ENCODE measurements at regions not wholly inside any gene's neighbourhood (a gene's known extent, or its start where the extent isn't known, plus 50 kb on each side); places are given as distances from the start of the nearest gene placed in this dataset.

DNA sequence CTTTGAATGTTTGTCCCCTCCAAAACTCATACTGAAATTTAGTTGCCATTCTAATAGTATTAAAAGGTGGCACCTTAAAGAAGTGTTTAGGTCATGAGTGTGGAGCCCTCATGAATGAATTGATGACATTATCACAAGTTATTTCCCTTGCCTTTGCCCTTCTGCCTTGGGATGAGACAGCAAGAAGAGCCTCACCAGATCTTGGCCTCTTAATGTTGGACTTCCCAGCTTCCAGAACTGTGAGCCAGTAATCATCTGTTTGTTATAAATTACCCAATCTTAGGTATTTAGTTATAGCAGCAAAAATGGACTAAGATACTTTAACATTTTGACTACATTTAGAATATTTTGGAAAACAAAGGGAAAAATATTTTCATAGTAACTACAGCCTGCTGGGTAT lies 371.0 kb downstream of the JRKL start:
- Histone ChIP-seq H3K27me3 (no peaks in the 10 kb centered on the region), H3K36me3 (no peaks in the 10 kb centered on the region), H3K9me3 (no peaks in the 10 kb centered on the region), H3K27ac (no peak overlapping the region), H3K4me3 (no peak overlapping the region), H3K4me1 (ENCODE audit: insufficient read depth) (no peaks in the 10 kb centered on the region)
- intact Hi-C loops (cut with DNase I), result no loop called here
- TF ChIP-seq, protein P1, sequence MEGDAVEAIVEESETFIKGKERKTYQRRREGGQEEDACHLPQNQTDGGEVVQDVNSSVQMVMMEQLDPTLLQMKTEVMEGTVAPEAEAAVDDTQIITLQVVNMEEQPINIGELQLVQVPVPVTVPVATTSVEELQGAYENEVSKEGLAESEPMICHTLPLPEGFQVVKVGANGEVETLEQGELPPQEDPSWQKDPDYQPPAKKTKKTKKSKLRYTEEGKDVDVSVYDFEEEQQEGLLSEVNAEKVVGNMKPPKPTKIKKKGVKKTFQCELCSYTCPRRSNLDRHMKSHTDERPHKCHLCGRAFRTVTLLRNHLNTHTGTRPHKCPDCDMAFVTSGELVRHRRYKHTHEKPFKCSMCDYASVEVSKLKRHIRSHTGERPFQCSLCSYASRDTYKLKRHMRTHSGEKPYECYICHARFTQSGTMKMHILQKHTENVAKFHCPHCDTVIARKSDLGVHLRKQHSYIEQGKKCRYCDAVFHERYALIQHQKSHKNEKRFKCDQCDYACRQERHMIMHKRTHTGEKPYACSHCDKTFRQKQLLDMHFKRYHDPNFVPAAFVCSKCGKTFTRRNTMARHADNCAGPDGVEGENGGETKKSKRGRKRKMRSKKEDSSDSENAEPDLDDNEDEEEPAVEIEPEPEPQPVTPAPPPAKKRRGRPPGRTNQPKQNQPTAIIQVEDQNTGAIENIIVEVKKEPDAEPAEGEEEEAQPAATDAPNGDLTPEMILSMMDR (IDR thresholded peaks at IDR 0.05), result no peak
- TF ChIP-seq POLR2A (IDR thresholded peaks at IDR 0.05) (no peak), EP300 (IDR thresholded peaks at IDR 0.05) (no peak)
- no peak for DNase-seq

DNA sequence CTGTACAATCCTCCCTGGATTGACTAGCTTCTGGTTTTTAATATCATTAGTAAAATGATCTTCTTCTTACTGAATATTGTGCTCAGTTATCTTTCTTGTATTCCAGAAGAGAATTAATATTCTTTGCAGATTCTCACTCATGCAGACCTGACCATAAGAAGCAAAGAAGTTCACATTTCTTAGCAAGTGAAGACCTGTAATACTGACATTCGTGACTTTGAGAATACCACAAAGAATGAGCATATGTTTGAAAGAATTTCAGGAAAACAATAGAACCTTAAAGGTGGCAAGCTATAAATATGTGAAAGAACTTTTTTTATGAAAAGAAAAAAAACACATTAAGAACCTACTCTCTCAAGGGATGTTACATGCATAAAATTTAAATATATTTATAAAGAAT lies 371.6 kb downstream of the JRKL start:
- no peak for DNase-seq
- Histone ChIP-seq H3K9me3 (no peaks in the 10 kb centered on the region), H3K36me3 (no peaks in the 10 kb centered on the region), H3K4me3 (no peak overlapping the region), H3K27ac (no peak overlapping the region), H3K4me1 (ENCODE audit: insufficient read depth) (no peaks in the 10 kb centered on the region), H3K27me3 (no peaks in the 10 kb centered on the region)
- intact Hi-C loops (cut with DNase I), result no loop called here
- 73 to 92% (median 76%) methylated on average over 1 of the region's 1 CpG for WGBS, 3 donors
- no peak for TF ChIP-seq EP300 (IDR thresholded peaks at IDR 0.05)
- TF ChIP-seq, protein P1 (IDR thresholded peaks at IDR 0.05), result no peak
- no peak for TF ChIP-seq POLR2A (IDR thresholded peaks at IDR 0.05)

DNA sequence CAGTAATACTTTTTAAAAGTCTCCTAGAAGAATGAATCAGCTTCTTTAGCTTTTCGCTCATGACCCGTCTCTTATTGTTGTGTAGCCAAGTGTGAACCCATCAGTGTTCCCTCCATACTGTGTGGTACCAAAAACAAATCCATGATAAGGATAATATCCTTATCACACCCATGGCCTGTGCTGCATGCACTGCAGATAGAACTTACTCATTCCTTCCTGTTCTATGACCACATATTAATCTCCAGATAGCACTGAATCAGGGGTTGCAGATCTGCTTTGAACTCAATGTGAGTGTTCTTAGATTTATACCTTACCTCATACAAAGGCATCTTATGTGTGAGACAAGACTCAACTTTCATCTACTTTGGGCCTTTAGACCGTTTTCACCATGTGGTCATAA lies 373.4 kb downstream of the JRKL start:
- TF ChIP-seq POLR2A (IDR thresholded peaks at IDR 0.05), result no peak
- TF ChIP-seq, protein P1 (IDR thresholded peaks at IDR 0.05), result no peak
- TF ChIP-seq EP300 (IDR thresholded peaks at IDR 0.05), result no peak
- Histone ChIP-seq H3K4me3 (no peak overlapping the region), H3K36me3 (no peaks in the 10 kb centered on the region), H3K9me3 (no peaks in the 10 kb centered on the region), H3K27ac (no peak overlapping the region), H3K27me3 (no peaks in the 10 kb centered on the region), H3K4me1 (ENCODE audit: insufficient read depth) (no peaks in the 10 kb centered on the region)
- DNase-seq, result no peak
- intact Hi-C loops (cut with DNase I), result no loop called here
- 86 to 91% (median 87%) methylated on average over 3 of the region's 3 CpGs for WGBS, 3 donors

DNA sequence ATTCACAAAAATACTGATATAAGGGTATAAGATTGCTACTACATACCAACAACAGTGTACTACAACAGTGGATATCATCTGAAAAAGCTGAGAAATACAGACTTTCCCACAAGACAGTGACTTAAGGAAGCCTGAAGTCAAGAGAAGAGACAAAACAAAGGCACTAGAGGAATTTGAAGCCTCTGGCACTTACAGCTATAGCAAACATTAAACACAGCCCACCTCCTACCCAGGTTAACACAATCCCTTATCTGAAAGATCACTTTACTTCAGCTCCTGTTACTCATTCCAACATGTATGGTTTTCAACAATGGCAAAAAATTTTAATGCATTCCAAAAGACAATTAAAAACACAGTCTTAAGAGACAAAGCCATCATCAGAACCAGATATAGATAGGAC lies 388.5 kb downstream of the JRKL start:
- H3K9me3 ChIP-seq, result no peaks in the 10 kb centered on the region
- no peak for DNase-seq
- no peak overlapping the region for H3K27ac ChIP-seq
- intact Hi-C loops (cut with DNase I), result no loop called here
- no peaks in the 10 kb centered on the region for H3K36me3 ChIP-seq
- H3K27me3 ChIP-seq, result no peaks in the 10 kb centered on the region
- TF ChIP-seq POLR2A (IDR thresholded peaks at IDR 0.05) (no peak), EP300 (IDR thresholded peaks at IDR 0.05) (no peak)
- TF ChIP-seq, protein P1 (IDR thresholded peaks at IDR 0.05), result no peak
- H3K4me3 ChIP-seq, result no peak overlapping the region
- no peaks in the 10 kb centered on the region for H3K4me1 ChIP-seq (ENCODE audit: insufficient read depth)

DNA sequence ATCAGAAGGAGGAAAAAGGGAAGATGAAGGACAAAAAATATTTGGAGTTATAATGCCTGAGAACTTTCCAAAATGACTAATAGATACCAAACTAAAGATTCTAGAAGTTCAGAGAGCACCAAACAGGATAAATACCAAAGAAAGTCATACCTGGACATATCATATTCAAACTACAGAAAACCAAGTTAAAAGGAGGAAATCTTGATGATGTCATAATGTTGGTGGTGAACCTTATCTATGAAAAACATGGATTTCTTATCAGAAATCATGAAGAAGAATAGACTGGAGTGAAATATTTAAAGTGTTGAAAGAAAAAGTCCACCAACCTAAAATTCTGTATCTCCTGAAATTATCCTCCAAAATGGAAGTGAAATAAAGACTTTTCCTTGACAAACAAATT lies 389.2 kb downstream of the JRKL start:
- Histone ChIP-seq H3K4me1 (ENCODE audit: insufficient read depth) (no peaks in the 10 kb centered on the region), H3K27me3 (no peaks in the 10 kb centered on the region), H3K27ac (no peak overlapping the region), H3K9me3 (no peaks in the 10 kb centered on the region), H3K36me3 (no peaks in the 10 kb centered on the region), H3K4me3 (no peak overlapping the region)
- no peak for DNase-seq
- intact Hi-C loops (cut with DNase I), result no loop called here
- no peak for TF ChIP-seq POLR2A (IDR thresholded peaks at IDR 0.05)
- TF ChIP-seq, protein P1 (IDR thresholded peaks at IDR 0.05), result no peak
- no peak for TF ChIP-seq EP300 (IDR thresholded peaks at IDR 0.05)
